ENCODE measurements at regions not wholly inside any gene's neighbourhood (a gene's known extent, or its start where the extent isn't known, plus 50 kb on each side); places are given as distances from the start of the nearest gene placed in this dataset.

DNA sequence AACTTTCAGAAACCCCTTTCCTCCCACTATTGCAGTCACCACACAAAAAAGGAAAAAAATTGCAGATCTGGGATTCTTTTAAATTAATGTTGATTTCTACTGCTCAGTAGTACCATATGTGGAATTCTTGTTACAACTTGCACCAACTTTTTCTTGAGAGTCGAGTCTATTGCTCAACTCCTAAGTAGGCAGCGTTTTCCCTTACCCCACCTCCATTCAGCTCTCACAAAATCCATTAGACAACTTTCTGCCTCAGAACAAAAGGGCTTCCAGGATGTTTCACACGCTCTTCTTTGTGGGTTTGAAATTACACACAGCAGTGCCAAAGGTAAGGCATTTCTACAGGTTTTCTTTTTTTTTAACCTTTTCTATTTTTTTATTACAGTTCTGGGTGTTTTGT, 179.5 kb downstream of the ANXA2 start:
- TF ChIP-seq, protein P1, sequence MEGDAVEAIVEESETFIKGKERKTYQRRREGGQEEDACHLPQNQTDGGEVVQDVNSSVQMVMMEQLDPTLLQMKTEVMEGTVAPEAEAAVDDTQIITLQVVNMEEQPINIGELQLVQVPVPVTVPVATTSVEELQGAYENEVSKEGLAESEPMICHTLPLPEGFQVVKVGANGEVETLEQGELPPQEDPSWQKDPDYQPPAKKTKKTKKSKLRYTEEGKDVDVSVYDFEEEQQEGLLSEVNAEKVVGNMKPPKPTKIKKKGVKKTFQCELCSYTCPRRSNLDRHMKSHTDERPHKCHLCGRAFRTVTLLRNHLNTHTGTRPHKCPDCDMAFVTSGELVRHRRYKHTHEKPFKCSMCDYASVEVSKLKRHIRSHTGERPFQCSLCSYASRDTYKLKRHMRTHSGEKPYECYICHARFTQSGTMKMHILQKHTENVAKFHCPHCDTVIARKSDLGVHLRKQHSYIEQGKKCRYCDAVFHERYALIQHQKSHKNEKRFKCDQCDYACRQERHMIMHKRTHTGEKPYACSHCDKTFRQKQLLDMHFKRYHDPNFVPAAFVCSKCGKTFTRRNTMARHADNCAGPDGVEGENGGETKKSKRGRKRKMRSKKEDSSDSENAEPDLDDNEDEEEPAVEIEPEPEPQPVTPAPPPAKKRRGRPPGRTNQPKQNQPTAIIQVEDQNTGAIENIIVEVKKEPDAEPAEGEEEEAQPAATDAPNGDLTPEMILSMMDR (IDR thresholded peaks at IDR 0.05; ENCODE audit: insufficient read depth, low read depth, low read length): no peak
- no peak for TF ChIP-seq EZH2 (IDR thresholded peaks at IDR 0.05; ENCODE audit: insufficient read depth, low read length)
